ENCODE measurements at regions not wholly inside any gene's neighbourhood (a gene's known extent, or its start where the extent isn't known, plus 50 kb on each side); places are given as distances from the start of the nearest gene placed in this dataset.

- TF ChIP-seq CTCF (IDR thresholded peaks at IDR 0.05) (no peak), POLR2A (IDR thresholded peaks at IDR 0.05) (no peak)
These were observed 108.6 kb upstream of the PDE1C start for GRCh38 chr7:32178677-32179366.

Data from lower leg skin (tissue), 3 donors.